Epithelial cell of esophagus (primary cell): ENCODE measurements at regions not wholly inside any gene's neighbourhood (a gene's known extent, or its start where the extent isn't known, plus 50 kb on each side); places are given as distances from the start of the nearest gene placed in this dataset.
"Not testable (repeated sequence)": the region's sequence is repeated elsewhere in the genome, so short reads cannot be mapped to it uniquely, and the experiment has no call there.

Experiments
- DNase-seq: peaks from one replicate; pipeline ENCODE4 v3.0.0; 2010; ENCODE audit warnings: low read depth
- H3K4me3 ChIP-seq: 2 replicates; pipeline ENCODE4 v1.5.1; 2011; ENCODE audit warnings: mild to moderate bottlenecking, low read length, control low read depth
- CTCF ChIP-seq: IDR thresholded peaks from 2 replicates; pipeline ENCODE4 v1.5.1; 2011; ENCODE audit warnings: low read depth, mild to moderate bottlenecking, low read length, control low read depth, inconsistent platforms; ENCODE audit not compliant: insufficient read depth; ENCODE audit errors: missing control alignments

DNA sequence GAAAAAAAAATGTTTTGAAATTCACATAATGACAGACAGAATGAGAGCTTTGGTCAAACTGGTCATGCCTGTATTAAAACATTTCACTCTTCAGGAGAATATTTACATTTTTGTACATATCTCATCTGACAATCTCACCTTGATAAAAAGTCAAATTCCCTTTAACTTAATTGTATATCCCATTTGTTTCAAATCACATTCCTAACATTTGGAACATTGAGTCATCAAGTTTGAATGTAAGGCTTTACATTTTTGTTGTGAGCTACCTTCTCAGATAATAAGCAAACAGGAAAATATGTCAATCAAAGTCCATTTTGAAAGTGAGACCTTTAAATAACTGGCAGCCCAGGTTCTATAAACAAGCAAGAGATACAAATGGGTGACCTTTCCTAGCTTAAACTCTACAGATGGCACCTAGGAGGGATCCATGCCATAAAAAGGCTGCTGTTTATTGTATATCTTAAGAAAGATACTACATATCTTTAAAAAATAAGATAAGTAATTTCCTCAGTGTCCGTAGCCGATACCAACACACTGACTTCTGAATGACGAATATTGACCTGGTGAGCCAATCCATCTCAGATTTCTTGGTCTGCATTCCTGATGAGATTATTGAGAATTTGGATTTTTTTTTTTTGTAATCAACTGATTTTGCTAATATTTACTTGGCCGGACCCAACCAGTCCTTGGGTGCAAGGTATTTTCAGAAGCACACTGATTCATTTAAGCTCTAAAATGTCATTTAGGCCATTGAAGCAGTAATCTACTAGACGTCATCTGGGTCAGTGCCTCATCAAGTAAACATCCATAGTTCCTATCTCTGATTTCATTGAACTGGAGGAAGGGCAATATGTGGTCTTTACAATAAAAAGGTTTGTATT lies 259.6 kb downstream of the BTG1 start:
- no peak overlapping the region for H3K4me3 ChIP-seq
- no peak for TF ChIP-seq CTCF
- DNase-seq, result peak; percentile 16

GRCh38 chr12:91884230-91884629 lies 261.4 kb downstream of the BTG1 start:
- H3K4me3 ChIP-seq, result no peak overlapping the region
- TF ChIP-seq CTCF, result no peak
- no peak for DNase-seq

DNA sequence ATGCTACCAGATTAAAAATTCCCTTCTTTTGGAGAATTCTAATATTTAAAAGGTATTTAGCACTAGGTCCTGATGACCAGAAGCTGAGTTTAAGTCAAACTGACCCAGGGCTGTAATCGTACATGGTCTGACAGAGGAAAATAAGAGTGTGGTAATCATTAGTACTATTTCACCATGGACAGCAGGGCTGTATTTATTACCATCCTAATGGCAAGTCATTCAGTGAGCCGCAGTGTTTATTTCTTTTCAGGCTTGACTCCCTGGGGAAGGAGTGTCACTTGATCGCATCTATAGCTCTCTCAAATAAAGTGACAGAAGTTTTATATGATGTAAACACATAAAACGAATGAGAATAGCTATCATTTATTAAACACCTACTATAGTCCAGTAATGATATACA lies 261.8 kb downstream of the BTG1 start:
- no peak for DNase-seq
- TF ChIP-seq CTCF, result no peak
- no peak overlapping the region for H3K4me3 ChIP-seq

DNA sequence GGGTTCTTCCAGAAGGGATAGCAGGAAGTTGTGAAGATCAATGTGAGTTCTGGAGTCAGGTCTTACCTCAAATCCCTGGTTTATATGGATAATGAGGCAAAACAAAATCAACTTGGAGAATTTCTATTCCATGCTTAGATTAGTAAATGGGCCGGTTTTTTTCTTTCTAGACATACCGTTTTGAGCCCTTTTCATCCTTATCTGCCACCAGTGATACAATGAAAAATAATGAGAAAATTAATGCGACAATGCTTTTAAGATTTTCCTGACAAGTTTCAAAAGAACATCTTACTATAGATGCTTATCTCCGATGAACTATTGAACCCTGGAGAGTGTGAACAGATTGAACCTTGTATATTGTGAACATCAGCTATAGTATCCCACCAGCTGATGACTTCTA lies 262.7 kb downstream of the BTG1 start:
- no peak for TF ChIP-seq CTCF
- DNase-seq, result no peak
- H3K4me3 ChIP-seq, result no peak overlapping the region

GRCh38 chr12:91880528-91880927 lies 265.1 kb downstream of the BTG1 start:
- H3K4me3 ChIP-seq, result no peak overlapping the region
- TF ChIP-seq CTCF, result no peak
- DNase-seq, result no peak

DNA sequence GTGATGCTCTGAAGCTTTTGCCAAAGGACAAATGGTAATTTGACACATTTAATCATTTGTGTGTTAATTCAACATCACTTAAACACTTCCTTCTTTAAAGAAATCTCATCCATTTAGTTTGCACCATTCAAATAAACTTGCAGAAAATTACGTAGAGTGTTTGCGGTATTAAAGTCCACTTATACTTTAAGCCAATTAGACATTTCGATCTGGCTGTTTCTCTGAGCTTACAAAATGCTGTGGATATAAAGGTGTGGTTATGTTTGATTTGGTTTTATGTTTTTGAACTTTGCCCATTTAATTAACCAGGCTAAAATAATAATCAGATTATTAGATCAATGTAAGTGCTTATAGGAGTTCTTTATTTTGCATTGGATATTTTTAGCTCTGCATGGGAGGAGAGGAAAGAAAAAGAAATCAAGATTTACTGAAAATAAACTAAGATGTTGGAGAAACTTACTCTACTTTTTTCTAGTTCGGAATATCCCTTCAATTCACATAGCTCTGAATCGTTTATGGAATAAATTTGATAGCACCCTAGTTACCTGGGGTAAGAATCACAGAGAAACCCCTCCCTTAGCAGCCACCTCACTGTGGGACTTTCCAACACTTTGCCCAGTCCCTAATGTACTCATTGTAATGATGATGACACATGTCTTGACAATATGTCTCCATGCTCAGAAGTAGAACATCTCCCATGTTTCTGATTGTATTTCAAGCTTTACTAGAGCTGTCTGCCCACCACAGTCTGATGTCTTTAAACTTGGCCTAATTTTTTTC lies 268.0 kb downstream of the BTG1 start:
- TF ChIP-seq CTCF, result no peak
- DNase-seq, result peak; percentile 29
- no peak overlapping the region for H3K4me3 ChIP-seq

GRCh38 chr12:91877022-91877421 lies 268.6 kb downstream of the BTG1 start:
- TF ChIP-seq CTCF, result no peak
- peak; percentile 16 for DNase-seq
- no peak overlapping the region for H3K4me3 ChIP-seq

GRCh38 chr12:91875671-91876070 lies 270.0 kb downstream of the BTG1 start:
- not testable (repeated sequence) for H3K4me3 ChIP-seq, DNase-seq
